ENCODE measurements at regions not wholly inside any gene's neighbourhood (a gene's known extent, or its start where the extent isn't known, plus 50 kb on each side); places are given as distances from the start of the nearest gene placed in this dataset.

- Histone ChIP-seq H3K27me3 (ENCODE audit: insufficient read depth, low read length) (no peaks in the 10 kb centered on the region), H3K9me3 (ENCODE audit: insufficient read depth, low read depth, low read length) (peaks cover 35% of the 10 kb centered on the region), H3K4me3 (ENCODE audit: low read length) (no peak overlapping the region), H3K9ac (ENCODE audit: low read depth, low read length) (no peak overlapping the region), H3K36me3 (ENCODE audit: insufficient read depth, low read depth, low read length) (no peaks in the 10 kb centered on the region), H3K4me1 (ENCODE audit: insufficient read depth, low read length) (no peaks in the 10 kb centered on the region), H3K27ac (ENCODE audit: low read length) (no peak overlapping the region)
Measured at GRCh38 chr13:111048387-111048786, 66.7 kb upstream of the ARHGEF7 start.

DNA sequence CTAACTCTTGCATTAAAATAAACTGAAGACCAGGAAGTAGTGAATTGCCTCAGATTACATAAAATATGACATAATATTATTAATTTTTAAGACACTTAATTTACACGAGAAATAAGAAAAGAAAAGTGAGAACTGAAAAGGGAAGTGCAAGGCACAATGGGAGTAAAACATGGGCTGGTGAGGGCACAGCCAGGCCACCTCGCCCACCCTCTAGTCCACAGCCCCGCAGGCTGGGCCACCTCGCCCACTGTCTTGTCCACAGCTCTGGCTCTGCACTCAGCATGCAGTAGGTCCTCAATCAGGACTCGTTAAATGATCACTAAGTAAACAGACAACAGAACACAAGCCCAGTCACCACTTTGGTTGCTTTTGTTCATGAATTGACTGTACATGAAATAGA, 67.8 kb upstream of the ARHGEF7 start:
- Histone ChIP-seq H3K27ac (ENCODE audit: low read length) (no peak overlapping the region), H3K4me1 (ENCODE audit: insufficient read depth, low read length) (no peaks in the 10 kb centered on the region), H3K36me3 (ENCODE audit: insufficient read depth, low read depth, low read length) (no peaks in the 10 kb centered on the region), H3K4me3 (ENCODE audit: low read length) (no peak overlapping the region), H3K27me3 (ENCODE audit: insufficient read depth, low read length) (no peaks in the 10 kb centered on the region), H3K9ac (ENCODE audit: low read depth, low read length) (no peak overlapping the region), H3K9me3 (ENCODE audit: insufficient read depth, low read depth, low read length) (peaks cover 35% of the 10 kb centered on the region)

- H3K9me3 ChIP-seq (ENCODE audit: insufficient read depth, low read depth, low read length), result peaks cover 35% of the 10 kb centered on the region
- no peak overlapping the region for H3K27ac ChIP-seq (ENCODE audit: low read length)
- H3K9ac ChIP-seq (ENCODE audit: low read depth, low read length), result no peak overlapping the region
- no peak overlapping the region for H3K4me3 ChIP-seq (ENCODE audit: low read length)
- H3K36me3 ChIP-seq (ENCODE audit: insufficient read depth, low read depth, low read length), result no peaks in the 10 kb centered on the region
- H3K4me1 ChIP-seq (ENCODE audit: insufficient read depth, low read length), result no peaks in the 10 kb centered on the region
- no peaks in the 10 kb centered on the region for H3K27me3 ChIP-seq (ENCODE audit: insufficient read depth, low read length)
Measured at GRCh38 chr13:111046590-111047141, 68.4 kb upstream of the ARHGEF7 start.

GRCh38 chr13:111045170-111045569, 69.9 kb upstream of the ARHGEF7 start:
- Histone ChIP-seq H3K9ac (ENCODE audit: low read depth, low read length) (no peak overlapping the region), H3K9me3 (ENCODE audit: insufficient read depth, low read depth, low read length) (peaks cover 35% of the 10 kb centered on the region), H3K27ac (ENCODE audit: low read length) (no peak overlapping the region), H3K4me1 (ENCODE audit: insufficient read depth, low read length) (no peaks in the 10 kb centered on the region), H3K27me3 (ENCODE audit: insufficient read depth, low read length) (no peaks in the 10 kb centered on the region), H3K36me3 (ENCODE audit: insufficient read depth, low read depth, low read length) (no peaks in the 10 kb centered on the region), H3K4me3 (ENCODE audit: low read length) (no peak overlapping the region)

GRCh38 chr13:111044087-111044830, 70.9 kb upstream of the ARHGEF7 start:
- Histone ChIP-seq H3K36me3 (ENCODE audit: insufficient read depth, low read depth, low read length) (no peaks in the 10 kb centered on the region), H3K9ac (ENCODE audit: low read depth, low read length) (no peak overlapping the region), H3K27ac (ENCODE audit: low read length) (no peak overlapping the region), H3K9me3 (ENCODE audit: insufficient read depth, low read depth, low read length) (peaks cover 35% of the 10 kb centered on the region), H3K4me1 (ENCODE audit: insufficient read depth, low read length) (no peaks in the 10 kb centered on the region), H3K4me3 (ENCODE audit: low read length) (peak overlapping the region; percentile 26; the same call in 1 of the 2 replicates), H3K27me3 (ENCODE audit: insufficient read depth, low read length) (no peaks in the 10 kb centered on the region)

- no peak overlapping the region for H3K9ac ChIP-seq (ENCODE audit: low read depth, low read length)
- H3K9me3 ChIP-seq (ENCODE audit: insufficient read depth, low read depth, low read length), result peaks cover 35% of the 10 kb centered on the region
- no peaks in the 10 kb centered on the region for H3K4me1 ChIP-seq (ENCODE audit: insufficient read depth, low read length)
- H3K27me3 ChIP-seq (ENCODE audit: insufficient read depth, low read length), result no peaks in the 10 kb centered on the region
- no peak overlapping the region for H3K27ac ChIP-seq (ENCODE audit: low read length)
- no peaks in the 10 kb centered on the region for H3K36me3 ChIP-seq (ENCODE audit: insufficient read depth, low read depth, low read length)
- no peak overlapping the region for H3K4me3 ChIP-seq (ENCODE audit: low read length)
Measured at GRCh38 chr13:111043575-111043982, 71.5 kb upstream of the ARHGEF7 start.

- Histone ChIP-seq H3K27ac (ENCODE audit: low read length) (no peak overlapping the region), H3K4me3 (ENCODE audit: low read length) (no peak overlapping the region), H3K4me1 (ENCODE audit: insufficient read depth, low read length) (no peaks in the 10 kb centered on the region), H3K27me3 (ENCODE audit: insufficient read depth, low read length) (no peaks in the 10 kb centered on the region), H3K9me3 (ENCODE audit: insufficient read depth, low read depth, low read length) (peaks cover 35% of the 10 kb centered on the region), H3K9ac (ENCODE audit: low read depth, low read length) (no peak overlapping the region), H3K36me3 (ENCODE audit: insufficient read depth, low read depth, low read length) (no peaks in the 10 kb centered on the region)
Measured at GRCh38 chr13:111042661-111043226, 72.4 kb upstream of the ARHGEF7 start.

DNA sequence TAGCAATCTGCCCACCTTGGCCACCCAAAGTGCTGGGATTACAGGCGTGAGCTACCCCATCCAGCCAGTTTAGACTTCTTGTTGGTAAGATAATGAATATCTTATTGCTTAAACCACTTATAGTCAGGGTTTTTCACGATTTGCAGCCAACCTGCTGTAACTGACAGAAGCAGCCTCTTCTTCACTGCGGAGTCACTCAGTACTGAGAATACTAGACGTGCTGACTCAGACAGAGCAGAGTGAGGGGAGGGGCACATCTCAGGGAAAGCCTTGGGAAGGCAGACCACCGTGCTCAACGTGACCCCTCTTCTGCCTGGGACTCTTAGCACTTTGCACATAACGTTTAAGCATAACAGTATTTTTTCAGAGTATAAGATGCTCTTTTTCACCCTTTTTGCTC, 74.3 kb upstream of the ARHGEF7 start:
- Histone ChIP-seq H3K27ac (ENCODE audit: low read length) (no peak overlapping the region), H3K9me3 (ENCODE audit: insufficient read depth, low read depth, low read length) (peaks cover 20% of the 10 kb centered on the region), H3K9ac (ENCODE audit: low read depth, low read length) (no peak overlapping the region), H3K36me3 (ENCODE audit: insufficient read depth, low read depth, low read length) (no peaks in the 10 kb centered on the region), H3K4me3 (ENCODE audit: low read length) (no peak overlapping the region), H3K27me3 (ENCODE audit: insufficient read depth, low read length) (no peaks in the 10 kb centered on the region), H3K4me1 (ENCODE audit: insufficient read depth, low read length) (no peaks in the 10 kb centered on the region)

DNA sequence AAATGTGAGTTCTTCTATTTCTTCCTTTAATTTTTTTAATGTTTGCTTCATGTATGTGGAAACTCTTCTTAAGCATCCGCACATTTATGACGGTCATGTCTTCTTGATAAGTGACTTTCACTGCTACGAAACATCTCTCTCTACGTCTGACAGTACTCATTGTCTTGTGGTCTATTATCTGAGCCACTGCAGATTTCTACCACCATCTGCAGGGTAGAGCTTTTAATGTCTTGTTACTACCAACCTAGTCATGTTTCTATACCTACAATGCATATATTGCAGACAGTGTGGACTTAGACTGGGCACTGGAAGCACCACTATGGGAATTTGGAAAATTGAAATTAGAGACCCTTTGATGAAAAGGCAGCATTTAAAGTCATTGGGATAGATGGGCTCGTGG, 75.4 kb upstream of the ARHGEF7 start:
- no peaks in the 10 kb centered on the region for H3K4me1 ChIP-seq (ENCODE audit: insufficient read depth, low read length)
- no peaks in the 10 kb centered on the region for H3K27me3 ChIP-seq (ENCODE audit: insufficient read depth, low read length)
- H3K4me3 ChIP-seq (ENCODE audit: low read length), result no peak overlapping the region

DNA sequence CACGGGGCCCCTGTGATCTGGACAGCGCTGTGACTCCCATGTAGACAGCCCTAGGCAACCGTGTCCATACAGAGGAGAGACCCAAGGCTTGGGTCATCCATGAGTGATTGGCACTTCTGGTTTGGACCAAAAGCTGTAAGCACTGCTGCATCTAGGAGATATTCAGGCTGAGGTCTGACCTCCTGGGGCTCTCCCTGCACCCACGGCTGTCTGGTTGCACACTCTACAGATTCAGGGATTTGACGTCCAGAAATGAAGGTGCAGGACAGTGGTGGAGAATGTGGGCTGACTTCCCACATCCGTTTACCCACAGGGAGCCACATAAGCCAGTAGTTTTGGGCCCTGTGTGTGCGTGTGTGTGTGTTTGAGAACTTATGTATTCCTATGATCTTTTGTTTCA, 76.2 kb upstream of the ARHGEF7 start:
- Histone ChIP-seq H3K27ac (ENCODE audit: low read length) (no peak overlapping the region), H3K27me3 (ENCODE audit: insufficient read depth, low read length) (no peaks in the 10 kb centered on the region), H3K9ac (ENCODE audit: low read depth, low read length) (no peak overlapping the region), H3K4me3 (ENCODE audit: low read length) (no peak overlapping the region), H3K4me1 (ENCODE audit: insufficient read depth, low read length) (no peaks in the 10 kb centered on the region), H3K9me3 (ENCODE audit: insufficient read depth, low read depth, low read length) (peaks cover 4% of the 10 kb centered on the region; the same call in 1 of the 2 replicates), H3K36me3 (ENCODE audit: insufficient read depth, low read depth, low read length) (no peaks in the 10 kb centered on the region)

More for the DNA sequence above, 75.4 kb upstream of the ARHGEF7 start:
- H3K27ac ChIP-seq (ENCODE audit: low read length), result no peak overlapping the region
- H3K9ac ChIP-seq (ENCODE audit: low read depth, low read length), result no peak overlapping the region
- no peaks in the 10 kb centered on the region for H3K36me3 ChIP-seq (ENCODE audit: insufficient read depth, low read depth, low read length)
- peaks cover 12% of the 10 kb centered on the region for H3K9me3 ChIP-seq (ENCODE audit: insufficient read depth, low read depth, low read length)

GRCh38 chr13:111037927-111038326, 77.2 kb upstream of the ARHGEF7 start:
- Histone ChIP-seq H3K4me1 (ENCODE audit: insufficient read depth, low read length) (no peaks in the 10 kb centered on the region), H3K4me3 (ENCODE audit: low read length) (no peak overlapping the region), H3K36me3 (ENCODE audit: insufficient read depth, low read depth, low read length) (no peaks in the 10 kb centered on the region), H3K9me3 (ENCODE audit: insufficient read depth, low read depth, low read length) (no peaks in the 10 kb centered on the region), H3K27me3 (ENCODE audit: insufficient read depth, low read length) (no peaks in the 10 kb centered on the region), H3K9ac (ENCODE audit: low read depth, low read length) (no peak overlapping the region), H3K27ac (ENCODE audit: low read length) (no peak overlapping the region)

DNA sequence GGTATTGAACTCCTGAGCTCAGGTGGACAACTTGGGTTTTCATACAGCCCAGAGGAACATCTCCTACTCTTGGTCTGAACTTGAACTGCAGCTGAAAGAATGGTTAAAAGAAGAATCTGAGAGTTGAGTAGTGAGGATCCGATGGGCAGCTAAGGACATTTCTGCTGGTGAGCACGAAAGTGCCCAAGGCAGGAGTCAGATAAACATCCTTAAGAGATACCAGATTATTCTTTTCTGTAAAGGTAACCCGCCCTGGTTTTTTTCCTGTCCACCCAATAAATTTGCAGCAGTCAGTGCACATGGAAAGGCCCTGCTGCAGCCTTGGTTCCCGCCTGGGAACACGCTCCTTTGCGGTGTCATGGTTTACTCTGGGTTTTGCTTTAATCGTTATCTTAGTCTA, 78.4 kb upstream of the ARHGEF7 start:
- no peak overlapping the region for H3K27ac ChIP-seq (ENCODE audit: low read length)
- no peaks in the 10 kb centered on the region for H3K27me3 ChIP-seq (ENCODE audit: insufficient read depth, low read length)
- no peak overlapping the region for H3K9ac ChIP-seq (ENCODE audit: low read depth, low read length)
- H3K9me3 ChIP-seq (ENCODE audit: insufficient read depth, low read depth, low read length), result no peaks in the 10 kb centered on the region
- no peaks in the 10 kb centered on the region for H3K36me3 ChIP-seq (ENCODE audit: insufficient read depth, low read depth, low read length)
- no peak overlapping the region for H3K4me3 ChIP-seq (ENCODE audit: low read length)
- no peaks in the 10 kb centered on the region for H3K4me1 ChIP-seq (ENCODE audit: insufficient read depth, low read length)

All from iPS-20b (cell line).